GM12878 (cell line): ENCODE measurements at regions not wholly inside any gene's neighbourhood (a gene's known extent, or its start where the extent isn't known, plus 50 kb on each side); places are given as distances from the start of the nearest gene placed in this dataset.

Experiments
- ATAC-seq: fragments of 200-7000 bp; cut with Tn5 transposase; 3 replicates; pipeline ENCODE4 v1.9.1; 2020; ENCODE audit warnings: mild to moderate bottlenecking, moderate library complexity
- BruUV-seq: library from RNA; stranded (reverse); fragments of 400-500 nt; replicated peaks from 2 replicates; lab custom pipeline; 2021; lab: Mats Ljungman, UMichigan
- CTCF ChIA-PET: fragments of 300-600 bp; sonication (Branson Sonifier 250); formaldehyde crosslinking; extraction: SDS; loops from one replicate; lab custom pipeline; 2021; ENCODE audit warnings: inconsistent platforms; lab: Yijun Ruan, JAX
- POLR2A ChIA-PET: fragments of 350-600 bp; formaldehyde crosslinking; extraction: SDS; loops from one replicate; lab custom pipeline; 2021; ENCODE audit warnings: inconsistent platforms; lab: Charles Lee
- RAD21 ChIA-PET: fragments of 300-600 bp; sonication (Branson Sonifier 250); formaldehyde crosslinking; loops from one replicate; lab custom pipeline; 2023; ENCODE audit warnings: antibody characterized with exemption; ENCODE audit not compliant: unreplicated experiment; lab: Charles Lee
- SMC1A ChIA-PET: fragments of 300-600 bp; sonication (Branson Sonifier 250); formaldehyde crosslinking; loops from one replicate; lab custom pipeline; 2023; ENCODE audit not compliant: unreplicated experiment, uncharacterized antibody; lab: Charles Lee
- DNase-seq: peaks from one replicate; pipeline ENCODE4 v3.0.0-alpha.2; 2011; ENCODE audit warnings: low read depth, low spot score
- FAIRE-seq: peaks from 3 replicates; lab custom pipeline; 2011; peaks lifted over from hg19 to GRCh38; lab: Jason Lieb, UNC
- H2AFZ ChIP-seq: 2 replicates; pipeline ENCODE4 v1.6.0; 2011; ENCODE audit warnings: low read depth, low read length, control low read depth; ENCODE audit not compliant: control insufficient read depth
- H3K27ac ChIP-seq: 2 replicates; pipeline ENCODE4 v1.5.1; 2011; ENCODE audit warnings: control low read depth; ENCODE audit not compliant: control insufficient read depth, insufficient read depth
- H3K27me3 ChIP-seq, 2 experiments: replicated peaks in 1 of 2; 2 replicates each; pipeline versions ENCODE4 v1.6.0 to v1.6.1; 2011; ENCODE audit warnings: low read length in 1 of 2; ENCODE audit not compliant: control insufficient read depth in 2 of 2, insufficient read depth in 2 of 2
- H3K36me3 ChIP-seq, 2 experiments: 2 replicates each; pipeline ENCODE4 v1.5.1; 2011; ENCODE audit warnings: low read length in 1 of 2; ENCODE audit not compliant: control insufficient read depth in 2 of 2, insufficient read depth in 2 of 2
- H3K4me1 ChIP-seq: 2 replicates; pipeline ENCODE4 v1.6.1; 2011; ENCODE audit warnings: mild to moderate bottlenecking, low read length, moderate library complexity, mixed read lengths; ENCODE audit not compliant: control insufficient read depth, insufficient read depth
- H3K4me2 ChIP-seq: 2 replicates; pipeline ENCODE4 v1.6.0; 2011; ENCODE audit warnings: control low read depth; ENCODE audit not compliant: control insufficient read depth, insufficient read depth
- H3K4me3 ChIP-seq: fragments of 200-600 bp; sonication (generic); 2 replicates; pipeline ENCODE4 v1.5.1; 2016
- H3K79me2 ChIP-seq: 2 replicates; pipeline ENCODE4 v1.6.0; 2011; ENCODE audit warnings: low read length; ENCODE audit not compliant: control insufficient read depth, insufficient read depth
- H3K9ac ChIP-seq: 2 replicates; pipeline ENCODE4 v1.8.0; 2011; ENCODE audit warnings: low read length, control low read depth, mixed read lengths; ENCODE audit not compliant: control insufficient read depth, insufficient read depth
- H3K9me3 ChIP-seq: replicated peaks from 3 replicates; pipeline ENCODE4 v1.5.1; 2011; ENCODE audit warnings: mild to moderate bottlenecking, low read length; ENCODE audit not compliant: control insufficient read depth, insufficient read depth
- H4K20me1 ChIP-seq: 2 replicates; pipeline ENCODE4 v1.6.0; 2011; ENCODE audit not compliant: control insufficient read depth, insufficient read depth
- ASH2L ChIP-seq: fragments of 300-600, 200-600 bp; sonication (generic); IDR thresholded peaks from 2 replicates; pipeline ENCODE4 v1.6.1; 2017; ENCODE audit warnings: low read depth, mild to moderate bottlenecking, borderline replicate concordance
- CEBPB ChIP-seq, 2 experiments: fragments of 150-350 bp in 1 of 2; IDR thresholded peaks; 2 replicates each; pipeline ENCODE4 v1.6.1; 2012 to 2014; ENCODE audit warnings: low read depth in 2 of 2, low read length in 2 of 2, borderline replicate concordance in 1 of 2, inconsistent platforms in 1 of 2
- CREB1 ChIP-seq: IDR thresholded peaks from 2 replicates; pipeline ENCODE4 v1.6.1; 2012; ENCODE audit warnings: low read depth, mild to moderate bottlenecking, inconsistent platforms
- FOXK2 ChIP-seq: fragments of 450-650 bp; IDR thresholded peaks from 2 replicates; pipeline ENCODE4 v1.6.1; 2017; ENCODE audit warnings: mild to moderate bottlenecking, moderate library complexity
- MTA2 ChIP-seq: fragments of 450-650 bp; IDR thresholded peaks from 2 replicates; pipeline ENCODE4 v1.6.1; 2016; ENCODE audit warnings: low read depth, mild to moderate bottlenecking, moderate library complexity
- MXI1 ChIP-seq: fragments of 150-350 bp; IDR thresholded peaks from 2 replicates; pipeline ENCODE4 v1.6.1; 2011; ENCODE audit warnings: low read depth, mild to moderate bottlenecking, inconsistent platforms, low read length, improper control_type of control experiment
- NR2F1 ChIP-seq: fragments of 450-650 bp; conservative IDR thresholded peaks from 2 replicates; pipeline ENCODE4 v1.6.1; 2017; ENCODE audit warnings: mild to moderate bottlenecking
- NRF1 ChIP-seq: conservative IDR thresholded peaks from 2 replicates; pipeline ENCODE4 v1.6.1; 2011; ENCODE audit warnings: mild to moderate bottlenecking, low read depth, low read length, improper control_type of control experiment
- RAD21 ChIP-seq: IDR thresholded peaks from 2 replicates; pipeline ENCODE4 v1.6.1; 2011; ENCODE audit warnings: mild to moderate bottlenecking, low read depth, low read length, moderate library complexity; ENCODE audit not compliant: insufficient read depth
- RUNX3 ChIP-seq: IDR thresholded peaks from 2 replicates; pipeline ENCODE4 v1.6.1; 2012; ENCODE audit warnings: low read length, inconsistent platforms
- SIX5 ChIP-seq: IDR thresholded peaks from 2 replicates; pipeline ENCODE4 v1.6.1; 2011; ENCODE audit warnings: mild to moderate bottlenecking, low read depth, low read length, moderate library complexity; ENCODE audit not compliant: severe bottlenecking
- TBL1XR1 ChIP-seq: IDR thresholded peaks from 2 replicates; pipeline ENCODE4 v1.6.1; 2012; ENCODE audit warnings: low read depth, low read length, improper control_type of control experiment
- TCF7 ChIP-seq: IDR thresholded peaks from 2 replicates; pipeline ENCODE4 v1.6.1; 2014; ENCODE audit warnings: antibody characterized with exemption, borderline replicate concordance
- WGBS: methylation state at CpG from one replicate; pipeline ENCODE4 v1.1.6; 2016; ENCODE audit warnings: low lambda C conversion rate; ENCODE audit not compliant: insufficient replicate concordance, insufficient coverage; ENCODE audit errors: missing lambda C conversion rate; 5-methylcytosine and 5-hydroxymethylcytosine counted together
- in situ Hi-C: fragments of 300-500 bp; cut with MboI; formaldehyde crosslinking; loops from 9 replicates; pipeline ENCODE4 v1.14.3; 2018; ENCODE audit warnings: mixed read lengths
- intact Hi-C: fragments of 100-400 bp; cut with micrococcal nuclease; formaldehyde crosslinking; loops from one replicate; pipeline ENCODE4 v1.14.2; 2022; ENCODE audit not compliant: unreplicated experiment
- TF ChIP-seq, protein P1 (sequence below): fragments of 450-650 bp; IDR thresholded peaks from 2 replicates; pipeline ENCODE4 v1.6.1; 2017; ENCODE audit warnings: mild to moderate bottlenecking, moderate library complexity

DNA sequence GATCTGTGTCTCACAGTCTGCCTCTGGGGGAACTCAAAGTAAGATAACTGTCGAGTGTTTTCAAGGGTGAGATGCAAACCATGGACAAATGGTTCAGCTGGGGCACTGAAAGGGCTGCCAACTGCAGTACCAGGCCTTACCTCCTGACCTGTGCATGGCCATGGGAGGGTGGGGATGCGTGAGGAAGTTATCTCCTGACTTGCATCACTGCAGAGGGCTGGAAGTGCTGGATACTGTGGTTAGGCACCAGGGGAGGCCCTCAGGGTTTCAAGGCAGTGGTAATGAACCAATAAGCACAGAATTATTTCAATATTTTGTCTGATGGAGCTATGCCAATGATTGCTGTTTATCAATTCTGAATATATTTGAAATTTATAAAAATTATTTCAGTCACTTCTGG is 159.2 kb downstream of the CYLD start:
- in situ Hi-C loops (no loop called here), intact Hi-C loops (no loop called here)
- H3K9me3 ChIP-seq = no peaks in the 10 kb centered on the region
- RAD21 ChIA-PET = no interaction called here
- no peak overlapping the region for H2AFZ ChIP-seq
- H3K9ac ChIP-seq = no peak overlapping the region
- no peak for TF ChIP-seq FOXK2
- TF ChIP-seq, all 136 proteins: peak for 0
- ATAC-seq = no peak
- ChIA-PET CTCF (interaction anchor here (1.2 kb wide), 1 partner anchor 17 kb away, joined by 3 read pairs; no protein-coding TSS in a partner anchor), SMC1A (no interaction called here), POLR2A (no interaction called here)
- H3K27ac ChIP-seq = no peak overlapping the region
- no peaks in the 10 kb centered on the region for H4K20me1 ChIP-seq
- BruUV-seq = no TSS peak
- DNase-seq = no peak
- no peak overlapping the region for H3K4me3 ChIP-seq
- FAIRE-seq = no peak
- no peaks in the 10 kb centered on the region for H3K36me3 ChIP-seq
- H3K79me2 ChIP-seq = no peaks in the 10 kb centered on the region
- no peaks in the 10 kb centered on the region for H3K4me1 ChIP-seq
- WGBS = 16% methylated on average over 2 of the region's 2 CpGs
- no peak overlapping the region for H3K4me2 ChIP-seq
- no peaks in the 10 kb centered on the region; a peak in 1 of 4 replicates for H3K27me3 ChIP-seq

DNA sequence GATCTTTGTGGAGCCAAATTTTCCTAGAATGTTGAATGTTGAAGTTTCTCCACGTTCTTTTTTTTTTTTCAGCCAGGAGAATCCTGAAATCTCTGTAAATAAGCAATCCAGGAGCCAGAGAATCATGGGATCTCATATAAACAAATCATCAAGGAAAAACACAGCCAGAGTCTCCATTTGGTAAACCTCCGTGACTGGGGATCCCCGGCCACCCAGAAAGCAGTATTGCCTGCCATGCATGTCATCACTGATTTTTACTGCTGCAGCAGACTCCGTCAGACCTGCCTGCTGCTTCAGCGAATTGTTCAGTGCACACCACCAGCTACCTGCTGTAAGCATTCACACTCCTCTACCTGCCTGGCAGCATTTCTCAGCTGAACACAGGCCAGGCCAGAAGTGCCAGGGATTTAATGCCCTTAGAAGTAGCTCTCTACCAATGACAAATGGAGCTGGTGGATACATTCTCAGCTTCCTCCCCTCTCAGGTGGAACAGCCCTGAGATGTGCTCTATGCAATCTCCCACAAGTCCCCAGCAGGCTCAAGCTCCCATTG is 158.6 kb downstream of the CYLD start:
- H3K4me1 ChIP-seq = no peaks in the 10 kb centered on the region
- no peak overlapping the region for H3K27ac ChIP-seq
- no peaks in the 10 kb centered on the region for H3K9me3 ChIP-seq
- no peak overlapping the region for H3K9ac ChIP-seq
- no peak overlapping the region for H3K4me2 ChIP-seq
- 0% methylated on average over 5 of the region's 5 CpGs for WGBS
- H3K27me3 ChIP-seq = no peaks in the 10 kb centered on the region; a peak in 1 of 4 replicates
- TF ChIP-seq, protein P1, sequence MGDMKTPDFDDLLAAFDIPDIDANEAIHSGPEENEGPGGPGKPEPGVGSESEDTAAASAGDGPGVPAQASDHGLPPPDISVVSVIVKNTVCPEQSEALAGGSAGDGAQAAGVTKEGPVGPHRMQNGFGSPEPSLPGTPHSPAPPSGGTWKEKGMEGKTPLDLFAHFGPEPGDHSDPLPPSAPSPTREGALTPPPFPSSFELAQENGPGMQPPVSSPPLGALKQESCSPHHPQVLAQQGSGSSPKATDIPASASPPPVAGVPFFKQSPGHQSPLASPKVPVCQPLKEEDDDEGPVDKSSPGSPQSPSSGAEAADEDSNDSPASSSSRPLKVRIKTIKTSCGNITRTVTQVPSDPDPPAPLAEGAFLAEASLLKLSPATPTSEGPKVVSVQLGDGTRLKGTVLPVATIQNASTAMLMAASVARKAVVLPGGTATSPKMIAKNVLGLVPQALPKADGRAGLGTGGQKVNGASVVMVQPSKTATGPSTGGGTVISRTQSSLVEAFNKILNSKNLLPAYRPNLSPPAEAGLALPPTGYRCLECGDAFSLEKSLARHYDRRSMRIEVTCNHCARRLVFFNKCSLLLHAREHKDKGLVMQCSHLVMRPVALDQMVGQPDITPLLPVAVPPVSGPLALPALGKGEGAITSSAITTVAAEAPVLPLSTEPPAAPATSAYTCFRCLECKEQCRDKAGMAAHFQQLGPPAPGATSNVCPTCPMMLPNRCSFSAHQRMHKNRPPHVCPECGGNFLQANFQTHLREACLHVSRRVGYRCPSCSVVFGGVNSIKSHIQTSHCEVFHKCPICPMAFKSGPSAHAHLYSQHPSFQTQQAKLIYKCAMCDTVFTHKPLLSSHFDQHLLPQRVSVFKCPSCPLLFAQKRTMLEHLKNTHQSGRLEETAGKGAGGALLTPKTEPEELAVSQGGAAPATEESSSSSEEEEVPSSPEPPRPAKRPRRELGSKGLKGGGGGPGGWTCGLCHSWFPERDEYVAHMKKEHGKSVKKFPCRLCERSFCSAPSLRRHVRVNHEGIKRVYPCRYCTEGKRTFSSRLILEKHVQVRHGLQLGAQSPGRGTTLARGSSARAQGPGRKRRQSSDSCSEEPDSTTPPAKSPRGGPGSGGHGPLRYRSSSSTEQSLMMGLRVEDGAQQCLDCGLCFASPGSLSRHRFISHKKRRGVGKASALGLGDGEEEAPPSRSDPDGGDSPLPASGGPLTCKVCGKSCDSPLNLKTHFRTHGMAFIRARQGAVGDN = no peak
- no peak for TF ChIP-seq ASH2L
- TF ChIP-seq MTA2 = no peak
- no peak for TF ChIP-seq SIX5
- TF ChIP-seq RAD21 = no peak
- no peak for TF ChIP-seq MXI1
- no peak for TF ChIP-seq TBL1XR1
- TF ChIP-seq NR2F1 = no peak
- TF ChIP-seq TCF7 = no peak
- TF ChIP-seq CREB1 = no peak
- no peak for TF ChIP-seq NRF1
- TF ChIP-seq CEBPB (IDR thresholded peaks at IDR 0.05; ENCODE audit: borderline replicate concordance in 1 of 2, low read depth in 2 of 2, low read length in 2 of 2) = no peak
- no peak for TF ChIP-seq RUNX3
- ATAC-seq (no peak), FAIRE-seq (no peak), DNase-seq (no peak)
- RAD21 ChIA-PET = no interaction called here
- in situ Hi-C loops = no loop called here
- H2AFZ ChIP-seq = no peak overlapping the region
- BruUV-seq = no TSS peak
- SMC1A ChIA-PET = no interaction called here
- CTCF ChIA-PET = interaction anchor here (1.2 kb wide), 1 partner anchor 17 kb away, joined by 3 read pairs; no protein-coding TSS in a partner anchor
- H3K4me3 ChIP-seq = no peak overlapping the region
- H3K79me2 ChIP-seq = no peaks in the 10 kb centered on the region
- intact Hi-C loops = no loop called here
- no peaks in the 10 kb centered on the region for H4K20me1 ChIP-seq
- POLR2A ChIA-PET = no interaction called here
- no peaks in the 10 kb centered on the region for H3K36me3 ChIP-seq
